ENCODE measurements at regions not wholly inside any gene's neighbourhood (a gene's known extent, or its start where the extent isn't known, plus 50 kb on each side); places are given as distances from the start of the nearest gene placed in this dataset.

DNA sequence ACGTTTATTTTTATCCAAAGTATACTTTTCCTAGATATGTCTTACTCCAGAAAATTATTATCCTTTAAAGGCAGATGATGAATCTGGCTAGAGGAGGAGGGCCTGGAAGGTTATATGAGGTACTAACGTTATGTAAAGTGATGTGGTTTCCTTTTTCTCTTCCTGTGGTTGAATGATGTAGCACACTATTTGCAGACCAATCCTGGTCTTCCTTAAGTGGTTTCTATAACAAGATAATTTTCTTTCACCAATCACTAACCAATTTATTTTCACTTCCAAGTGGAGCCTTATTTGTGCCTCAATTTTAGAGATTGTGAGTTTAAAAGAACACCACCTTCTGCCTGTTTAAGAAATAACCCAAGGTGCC lies 154.6 kb upstream of the SOX4 start:
- intact Hi-C loops (cut with micrococcal nuclease) = loop anchor here (1.0 to 5.0 kb wide), 4 partner anchors 150 to 1038 kb away; partner anchors contain the start of gene E2F3
- POLR2A ChIA-PET = interaction anchor here (0.7 kb wide), 1 partner anchor 149 kb away, joined by 3 read pairs; no protein-coding TSS in a partner anchor
- CTCF ChIA-PET = no interaction called here
- TF ChIP-seq, protein P1, sequence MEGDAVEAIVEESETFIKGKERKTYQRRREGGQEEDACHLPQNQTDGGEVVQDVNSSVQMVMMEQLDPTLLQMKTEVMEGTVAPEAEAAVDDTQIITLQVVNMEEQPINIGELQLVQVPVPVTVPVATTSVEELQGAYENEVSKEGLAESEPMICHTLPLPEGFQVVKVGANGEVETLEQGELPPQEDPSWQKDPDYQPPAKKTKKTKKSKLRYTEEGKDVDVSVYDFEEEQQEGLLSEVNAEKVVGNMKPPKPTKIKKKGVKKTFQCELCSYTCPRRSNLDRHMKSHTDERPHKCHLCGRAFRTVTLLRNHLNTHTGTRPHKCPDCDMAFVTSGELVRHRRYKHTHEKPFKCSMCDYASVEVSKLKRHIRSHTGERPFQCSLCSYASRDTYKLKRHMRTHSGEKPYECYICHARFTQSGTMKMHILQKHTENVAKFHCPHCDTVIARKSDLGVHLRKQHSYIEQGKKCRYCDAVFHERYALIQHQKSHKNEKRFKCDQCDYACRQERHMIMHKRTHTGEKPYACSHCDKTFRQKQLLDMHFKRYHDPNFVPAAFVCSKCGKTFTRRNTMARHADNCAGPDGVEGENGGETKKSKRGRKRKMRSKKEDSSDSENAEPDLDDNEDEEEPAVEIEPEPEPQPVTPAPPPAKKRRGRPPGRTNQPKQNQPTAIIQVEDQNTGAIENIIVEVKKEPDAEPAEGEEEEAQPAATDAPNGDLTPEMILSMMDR (IDR thresholded peaks at IDR 0.05) = no peak
- peak overlapping the region; percentile 87 for H3K27ac Mint-ChIP-seq
- peak overlapping the region; percentile 72 for H3K4me3 Mint-ChIP-seq
- H3K36me3 Mint-ChIP-seq (ENCODE audit: low read depth) = no peaks in the 10 kb centered on the region
- ATAC-seq (ENCODE audit: low read depth) (peak; percentile 50), DNase-seq (no peak)
- H3K27me3 Mint-ChIP-seq = no peaks in the 10 kb centered on the region
- peaks cover 20% of the 10 kb centered on the region for H3K4me1 Mint-ChIP-seq
- no peaks in the 10 kb centered on the region for H3K9me3 Mint-ChIP-seq

DNA sequence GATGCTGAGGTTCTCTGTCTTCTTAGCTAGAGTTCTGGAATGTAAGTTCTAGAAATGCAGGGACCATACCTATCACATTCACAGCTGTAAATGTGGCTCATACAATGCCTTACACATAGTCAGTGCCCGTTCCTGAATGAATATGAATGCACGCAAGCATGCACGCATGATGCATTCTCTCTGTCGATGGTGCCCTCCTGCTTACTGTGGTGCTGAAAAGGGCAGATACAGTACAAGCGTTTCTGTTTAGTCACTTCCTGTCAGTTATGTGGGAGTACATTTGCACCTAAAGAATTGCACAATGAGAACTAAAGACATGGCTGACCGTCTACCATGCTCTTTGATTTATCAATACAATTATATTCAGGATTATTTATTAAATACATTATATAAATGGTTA lies 152.2 kb upstream of the SOX4 start:
- no peaks in the 10 kb centered on the region for H3K27me3 Mint-ChIP-seq
- TF ChIP-seq, protein P1 (IDR thresholded peaks at IDR 0.05) = no peak
- H3K27ac Mint-ChIP-seq = no peak overlapping the region
- H3K9me3 Mint-ChIP-seq = no peaks in the 10 kb centered on the region
- DNase-seq (no peak), ATAC-seq (ENCODE audit: low read depth) (no peak)
- H3K4me3 Mint-ChIP-seq = no peak overlapping the region
- POLR2A ChIA-PET = no interaction called here
- CTCF ChIA-PET = no interaction called here
- peaks cover 20% of the 10 kb centered on the region for H3K4me1 Mint-ChIP-seq
- intact Hi-C loops (cut with micrococcal nuclease) = no loop called here
- H3K36me3 Mint-ChIP-seq (ENCODE audit: low read depth) = no peaks in the 10 kb centered on the region

DNA sequence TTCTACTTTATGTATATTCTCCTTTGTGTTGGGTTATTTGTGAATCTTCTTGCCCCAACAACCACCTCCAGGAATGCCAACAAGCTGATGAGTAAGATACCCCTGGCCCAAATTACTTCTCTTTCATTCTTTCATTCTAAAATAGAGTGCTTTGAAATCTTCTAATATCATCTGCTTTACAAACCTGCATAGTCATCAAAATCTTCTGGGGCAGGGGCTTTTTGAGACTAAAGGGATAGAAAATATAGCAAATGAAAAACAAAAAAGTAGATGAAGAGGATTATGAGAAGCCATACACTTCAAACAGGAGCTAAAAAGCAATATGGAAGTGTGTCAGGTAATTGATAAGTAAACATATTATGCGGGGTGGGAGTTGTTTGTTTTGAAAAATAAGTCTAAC lies 150.7 kb upstream of the SOX4 start:
- H3K4me1 Mint-ChIP-seq = peaks cover 19% of the 10 kb centered on the region
- no peaks in the 10 kb centered on the region for H3K27me3 Mint-ChIP-seq
- H3K36me3 Mint-ChIP-seq (ENCODE audit: low read depth) = no peaks in the 10 kb centered on the region
- H3K9me3 Mint-ChIP-seq = no peaks in the 10 kb centered on the region
- intact Hi-C loops (cut with micrococcal nuclease) = no loop called here
- ChIA-PET CTCF (no interaction called here), POLR2A (no interaction called here)
- TF ChIP-seq, protein P1 (IDR thresholded peaks at IDR 0.05) = no peak
- ATAC-seq (ENCODE audit: low read depth) (no peak), DNase-seq (no peak)
- H3K4me3 Mint-ChIP-seq = no peak overlapping the region
- H3K27ac Mint-ChIP-seq = no peak overlapping the region

DNA sequence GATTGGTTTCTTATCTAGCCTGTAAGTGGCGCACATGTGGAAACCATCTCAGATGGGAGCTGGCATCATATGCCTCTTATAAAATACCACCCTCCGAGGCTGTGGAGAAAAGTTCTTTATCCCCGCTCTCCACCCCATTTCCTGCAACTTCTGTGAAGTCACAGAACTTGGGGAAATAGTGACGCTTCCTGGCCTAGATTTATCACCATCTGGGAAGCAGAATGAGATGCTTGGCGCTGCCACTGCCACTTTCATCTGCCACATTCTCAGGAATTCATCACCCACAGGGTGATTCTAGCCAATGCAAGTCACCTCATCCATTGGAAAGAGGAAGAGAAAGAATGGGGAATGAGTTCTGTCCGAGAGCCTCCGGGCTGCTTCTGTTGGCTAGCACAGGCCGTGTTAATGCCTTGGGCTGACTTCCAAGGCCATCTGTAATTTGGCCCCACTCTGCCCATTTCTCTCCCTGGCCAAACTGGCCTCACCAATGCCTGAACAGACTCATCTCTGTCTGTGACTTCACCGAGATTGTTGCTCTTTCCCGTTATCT lies 148.8 kb upstream of the SOX4 start:
- no peak for ATAC-seq (ENCODE audit: low read depth)
- TF ChIP-seq, protein P1 (IDR thresholded peaks at IDR 0.05) = no peak
- intact Hi-C loops (cut with micrococcal nuclease) = no loop called here
- no peak overlapping the region for H3K4me3 Mint-ChIP-seq
- no peaks in the 10 kb centered on the region for H3K27me3 Mint-ChIP-seq
- H3K4me1 Mint-ChIP-seq = peaks cover under 1% of the 10 kb centered on the region
- no peaks in the 10 kb centered on the region for H3K9me3 Mint-ChIP-seq
- H3K36me3 Mint-ChIP-seq (ENCODE audit: low read depth) = no peaks in the 10 kb centered on the region
- ChIA-PET POLR2A (no interaction called here), CTCF (no interaction called here)
- DNase-seq = no peak
- no peak overlapping the region for H3K27ac Mint-ChIP-seq

DNA sequence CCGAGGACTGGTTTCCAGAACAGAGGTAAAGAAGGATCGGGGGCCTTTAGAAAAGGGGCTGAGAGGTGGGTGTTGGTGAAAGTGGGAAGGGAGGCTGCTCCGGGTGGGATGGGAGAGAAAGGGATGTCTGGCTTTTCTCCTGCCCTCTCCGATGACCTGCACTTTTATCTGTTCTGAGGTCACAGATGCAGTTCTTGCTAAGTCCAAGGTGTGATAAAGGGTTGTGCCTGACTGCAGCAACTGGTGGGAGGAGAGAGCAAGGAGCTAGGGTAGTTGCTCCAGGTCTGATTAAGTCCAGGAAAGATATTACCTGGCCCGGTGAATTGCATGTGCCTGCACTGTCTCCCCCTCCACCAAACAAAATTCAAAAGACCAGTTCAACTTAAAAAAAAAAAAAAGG lies 145.6 kb upstream of the SOX4 start:
- Mint-ChIP-seq H3K4me1 (no peaks in the 10 kb centered on the region), H3K9me3 (no peaks in the 10 kb centered on the region), H3K4me3 (no peak overlapping the region), H3K27me3 (no peaks in the 10 kb centered on the region), H3K27ac (no peak overlapping the region), H3K36me3 (ENCODE audit: low read depth) (no peaks in the 10 kb centered on the region)
- DNase-seq (no peak), ATAC-seq (ENCODE audit: low read depth) (no peak)
- intact Hi-C loops (cut with micrococcal nuclease) = no loop called here
- TF ChIP-seq, protein P1 (IDR thresholded peaks at IDR 0.05) = no peak
- ChIA-PET POLR2A (interaction anchor here (0.6 kb wide), 1 partner anchor 150 kb away, joined by 9 read pairs; no protein-coding TSS in a partner anchor), CTCF (no interaction called here)
